CD4-positive, alpha-beta T cell treated with Interleukin-6 at 100 ng/mL for 8 hours (primary cell): ENCODE measurements at regions not wholly inside any gene's neighbourhood (a gene's known extent, or its start where the extent isn't known, plus 50 kb on each side); places are given as distances from the start of the nearest gene placed in this dataset.

Experiments used
- DNase-seq: peaks from one replicate; pipeline ENCODE4 v3.0.0-alpha.2; 2020; ENCODE audit warnings: mixed read lengths, low spot score

DNA sequence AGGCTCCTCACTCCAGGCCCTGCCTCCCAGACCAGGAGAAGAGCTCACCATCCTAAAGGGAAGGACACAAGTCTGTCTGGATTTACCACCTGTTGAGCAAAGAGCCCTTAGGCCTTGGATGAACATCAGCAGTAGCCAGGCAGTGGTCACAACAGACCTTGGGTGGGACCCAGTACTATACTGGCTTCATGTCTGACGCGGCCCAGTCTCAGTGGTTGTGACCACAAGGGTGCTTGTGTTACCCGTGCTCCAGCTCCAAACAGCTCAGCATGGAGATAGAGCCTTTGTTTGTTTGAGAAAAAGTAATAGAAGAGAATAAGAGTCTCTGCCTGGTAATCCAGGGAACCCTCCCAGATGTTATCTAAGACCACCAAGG, 617.4 kb downstream of the BRINP1 start:
- DNase-seq: no peak

GRCh38 chr9:118761016-118761790, 608.0 kb downstream of the BRINP1 start:
- DNase-seq: no peak

GRCh38 chr9:118767571-118767970, 601.7 kb downstream of the BRINP1 start:
- DNase-seq: no peak

- no peak for DNase-seq
Observed at GRCh38 chr9:118782790-118783463, 586.3 kb downstream of the BRINP1 start.

DNA sequence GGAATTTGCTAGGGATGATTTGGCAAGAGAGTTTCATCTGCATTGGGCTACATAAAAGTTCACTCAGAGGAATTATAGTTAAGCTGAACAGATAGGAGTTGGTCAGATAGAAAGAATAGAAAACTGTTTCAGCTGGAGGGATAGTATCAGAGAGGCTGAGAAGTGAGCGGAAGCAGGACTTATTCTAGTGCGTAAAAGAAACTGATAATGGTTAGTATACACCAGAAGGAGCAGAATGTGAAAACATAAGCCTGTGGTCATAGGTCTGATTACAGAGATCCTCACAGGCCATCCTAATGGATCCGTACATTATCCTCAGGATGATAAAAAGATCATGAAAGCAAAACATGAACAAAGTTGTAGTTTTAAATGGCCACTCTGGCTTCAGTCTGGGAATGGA, 585.2 kb downstream of the BRINP1 start:
- DNase-seq: no peak

GRCh38 chr9:118785456-118785855, 583.8 kb downstream of the BRINP1 start:
- DNase-seq: no peak

DNA sequence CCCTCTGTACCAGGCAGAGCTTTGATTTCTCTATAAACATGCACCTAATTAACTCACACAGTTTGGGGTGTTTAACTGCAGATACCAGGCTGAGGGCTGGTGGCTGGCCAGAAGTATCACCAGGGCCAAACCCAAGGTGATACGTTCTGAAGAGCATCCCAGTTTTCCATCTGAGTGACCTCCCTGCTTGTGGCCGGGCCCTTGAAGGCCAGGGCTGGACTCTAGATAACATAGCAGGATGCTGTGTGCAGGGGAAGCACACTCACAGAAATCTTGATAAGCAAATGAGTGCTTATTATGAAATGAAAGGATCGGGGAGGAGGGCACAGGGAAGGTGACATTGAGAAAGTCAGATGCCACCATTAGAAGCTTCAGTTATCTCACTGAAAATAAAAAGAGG, 582.4 kb downstream of the BRINP1 start:
- no peak for DNase-seq

DNA sequence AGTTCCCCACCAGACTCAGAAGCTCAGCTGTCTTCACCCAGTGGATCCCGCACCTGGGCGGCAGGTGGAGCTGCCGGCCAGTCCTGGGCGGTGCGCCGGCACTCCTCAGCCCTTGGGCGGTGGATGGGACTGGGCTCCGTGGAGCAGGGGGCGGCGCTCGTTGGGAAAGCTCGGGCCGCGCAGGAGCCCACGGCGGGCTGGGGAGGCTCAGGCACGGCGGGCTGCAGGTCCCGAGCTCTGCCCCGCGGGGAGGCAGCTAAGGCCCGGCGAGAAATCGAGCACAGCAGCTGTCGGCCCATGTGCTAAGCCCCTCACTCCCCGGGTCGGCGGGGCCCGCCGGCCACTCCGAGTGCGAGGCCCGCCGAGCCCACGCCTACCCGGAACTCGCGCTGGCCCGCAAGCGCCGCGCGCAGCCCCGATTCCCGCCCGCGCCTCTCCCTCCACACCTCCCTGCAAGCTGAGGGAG, 560.0 kb downstream of the BRINP1 start:
- no peak for DNase-seq

GRCh38 chr9:118829334-118829733, 539.9 kb downstream of the BRINP1 start:
- no peak for DNase-seq

GRCh38 chr9:118832371-118832770, 536.9 kb downstream of the BRINP1 start:
- DNase-seq: no peak

- no peak for DNase-seq
Observed at GRCh38 chr9:118836891-118837290, 532.3 kb downstream of the BRINP1 start.

GRCh38 chr9:118871531-118871930, 497.7 kb downstream of the BRINP1 start:
- no peak for DNase-seq

GRCh38 chr9:118882684-118883083, 486.6 kb downstream of the BRINP1 start:
- DNase-seq: no peak

- no peak for DNase-seq
Observed at GRCh38 chr9:118883411-118883810, 485.8 kb downstream of the BRINP1 start.

- DNase-seq: no peak
Observed at GRCh38 chr9:118891213-118891612, 478.0 kb downstream of the BRINP1 start.

GRCh38 chr9:118896324-118897000, 472.8 kb downstream of the BRINP1 start:
- no peak for DNase-seq

GRCh38 chr9:118918180-118918579, 451.1 kb downstream of the BRINP1 start:
- DNase-seq: no peak

DNA sequence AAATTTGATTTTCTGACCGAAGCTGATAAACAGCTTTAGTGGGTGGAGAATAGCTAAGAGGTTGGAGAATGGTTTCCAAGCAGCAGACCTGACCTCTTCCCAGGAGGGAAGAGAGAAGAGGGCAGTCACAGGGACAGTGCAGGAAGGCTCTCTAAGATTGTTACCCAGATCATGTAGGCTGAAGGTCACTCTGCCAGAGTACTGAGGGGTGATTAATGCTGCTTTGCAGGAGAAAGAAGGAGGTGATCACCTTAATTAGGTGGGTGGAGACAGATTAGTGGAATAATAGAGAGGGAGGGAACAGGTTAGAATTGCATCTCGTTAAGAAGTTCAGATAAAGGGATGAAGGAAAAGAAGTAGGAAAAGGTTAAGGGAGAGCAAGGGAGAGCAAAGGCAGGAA, 440.5 kb downstream of the BRINP1 start:
- DNase-seq: no peak

GRCh38 chr9:118929287-118929686, 439.9 kb downstream of the BRINP1 start:
- DNase-seq: no peak

GRCh38 chr9:118931941-118932340, 437.3 kb downstream of the BRINP1 start:
- no peak for DNase-seq

DNA sequence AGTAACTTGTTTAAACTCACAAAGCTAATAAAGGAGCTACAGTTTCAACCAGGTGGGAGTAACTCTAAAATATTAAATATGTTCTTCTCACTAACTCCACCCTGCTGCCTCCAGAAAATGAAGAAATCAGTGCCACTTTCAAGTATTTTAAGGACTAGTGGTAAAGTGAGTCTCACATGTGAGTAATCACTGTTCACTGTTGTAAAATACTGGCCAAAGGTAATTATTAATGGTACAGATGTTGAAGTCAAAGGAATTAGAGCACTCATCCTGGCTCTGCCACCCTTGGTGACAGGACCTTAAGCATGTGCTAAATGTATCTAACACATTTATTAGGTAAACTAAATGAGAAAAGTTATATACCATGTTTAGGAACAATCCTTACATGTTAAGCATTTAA, 430.7 kb downstream of the BRINP1 start:
- no peak for DNase-seq

- no peak for DNase-seq
Observed at GRCh38 chr9:118940473-118940872, 428.8 kb downstream of the BRINP1 start.

DNA sequence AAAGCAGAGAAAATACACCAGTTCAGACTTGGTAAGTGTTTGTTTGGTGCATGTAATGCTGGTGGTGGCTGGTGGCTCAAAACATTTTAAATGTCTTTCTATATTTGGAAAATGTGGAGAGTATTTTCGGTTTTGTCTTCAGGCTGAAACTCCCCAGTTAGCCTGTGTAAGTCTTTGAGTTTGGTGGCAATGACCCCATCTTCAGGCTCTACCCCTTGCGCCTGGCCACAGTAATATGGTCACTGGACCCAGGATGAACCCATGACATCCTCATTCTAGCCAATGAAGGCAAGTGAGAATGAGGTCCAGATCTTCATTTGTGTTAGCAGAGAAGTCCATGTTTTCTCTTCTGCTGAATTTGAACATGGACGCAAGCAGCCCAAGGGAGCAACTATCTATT, 422.6 kb downstream of the BRINP1 start:
- DNase-seq: no peak
